ENCODE measurements at regions not wholly inside any gene's neighbourhood (a gene's known extent, or its start where the extent isn't known, plus 50 kb on each side); places are given as distances from the start of the nearest gene placed in this dataset.

GRCh38 chr11:103773537-103773936, 262.9 kb upstream of the DDI1 start:
- Histone ChIP-seq H3K4me1 (ENCODE audit: control insufficient read depth, insufficient read depth, low read length) (peaks cover 53% of the 10 kb centered on the region), H3K36me3 (ENCODE audit: control insufficient read depth, insufficient read depth, low read length, severe bottlenecking) (no peaks in the 10 kb centered on the region), H3K27me3 (replicated peaks; ENCODE audit: control insufficient read depth, insufficient read depth, low read length) (no peaks in the 10 kb centered on the region), H3K4me3 (ENCODE audit: low read length) (no peak overlapping the region), H3K9ac (ENCODE audit: low read length) (peak overlapping the region; percentile 71), H3K9me3 (ENCODE audit: control insufficient read depth, low read length) (no peaks in the 10 kb centered on the region)
- no peak for DNase-seq (ENCODE audit: low read depth)

GRCh38 chr11:103779054-103779453, 257.4 kb upstream of the DDI1 start:
- Histone ChIP-seq H3K4me3 (ENCODE audit: low read length) (no peak overlapping the region), H3K4me1 (ENCODE audit: control insufficient read depth, insufficient read depth, low read length) (peaks cover 37% of the 10 kb centered on the region)

DNA sequence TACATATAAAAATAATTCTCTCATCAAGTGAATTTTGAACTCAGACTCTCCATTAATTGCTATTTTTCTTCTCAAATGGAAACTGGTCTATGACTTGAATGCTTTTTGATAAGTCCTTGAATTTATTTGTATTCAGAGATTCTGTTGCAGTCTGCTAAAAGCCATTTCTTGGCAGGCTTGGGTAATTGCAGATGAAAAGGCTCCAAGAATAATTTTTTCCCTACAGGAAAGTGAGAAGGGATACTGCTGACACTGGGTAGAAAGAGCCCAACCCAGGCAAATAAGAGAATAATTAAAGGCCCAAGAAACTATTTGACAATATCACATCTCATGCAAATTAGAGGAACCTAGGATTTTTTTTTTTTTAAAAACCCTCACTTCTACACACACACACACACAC, 246.5 kb upstream of the DDI1 start:
- peaks cover 20% of the 10 kb centered on the region for H3K9me3 ChIP-seq (ENCODE audit: control insufficient read depth, low read length)
- H3K4me1 ChIP-seq (ENCODE audit: control insufficient read depth, insufficient read depth, low read length): peaks cover 40% of the 10 kb centered on the region
- DNase-seq (ENCODE audit: low read depth): no peak
- no peak overlapping the region for H3K4me3 ChIP-seq (ENCODE audit: low read length)
- no peaks in the 10 kb centered on the region for H3K27me3 ChIP-seq (replicated peaks; ENCODE audit: control insufficient read depth, insufficient read depth, low read length)
- H3K36me3 ChIP-seq (ENCODE audit: control insufficient read depth, insufficient read depth, low read length, severe bottlenecking): no peaks in the 10 kb centered on the region
- H3K9ac ChIP-seq (ENCODE audit: low read length): peak overlapping the region; percentile 40

More at GRCh38 chr11:103779054-103779453, 257.4 kb upstream of the DDI1 start:
- Histone ChIP-seq H3K36me3 (ENCODE audit: control insufficient read depth, insufficient read depth, low read length, severe bottlenecking) (peaks cover 3% of the 10 kb centered on the region), H3K9me3 (ENCODE audit: control insufficient read depth, low read length) (no peaks in the 10 kb centered on the region), H3K27me3 (replicated peaks; ENCODE audit: control insufficient read depth, insufficient read depth, low read length) (no peaks in the 10 kb centered on the region), H3K9ac (ENCODE audit: low read length) (no peak overlapping the region)
- no peak for DNase-seq (ENCODE audit: low read depth)

DNA sequence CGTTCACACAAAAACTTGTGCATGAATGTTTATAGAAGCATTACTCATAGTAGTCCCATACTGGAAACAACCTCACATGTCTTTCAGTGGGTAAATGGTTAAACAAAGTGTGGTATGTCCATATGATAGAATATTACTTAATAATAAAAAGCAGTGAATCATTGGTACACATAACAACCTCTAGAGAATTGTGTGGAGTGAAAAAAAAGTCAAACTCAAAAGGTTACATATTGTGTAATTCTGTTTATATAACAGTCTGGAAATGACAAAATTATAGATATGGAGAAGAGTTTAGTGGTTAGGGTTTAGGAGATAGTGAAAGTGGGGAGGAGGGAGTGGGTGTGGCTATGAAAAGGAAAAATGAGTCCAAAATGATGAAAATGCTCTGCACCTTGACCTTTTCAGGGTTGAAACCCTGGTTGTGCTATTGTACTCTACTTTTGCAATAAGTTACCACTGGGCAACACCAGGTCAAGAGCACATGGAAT, 243.4 kb upstream of the DDI1 start:
- Histone ChIP-seq H3K4me1 (ENCODE audit: control insufficient read depth, insufficient read depth, low read length) (peaks cover 62% of the 10 kb centered on the region), H3K36me3 (ENCODE audit: control insufficient read depth, insufficient read depth, low read length, severe bottlenecking) (no peaks in the 10 kb centered on the region), H3K27me3 (replicated peaks; ENCODE audit: control insufficient read depth, insufficient read depth, low read length) (no peaks in the 10 kb centered on the region), H3K4me3 (ENCODE audit: low read length) (no peak overlapping the region), H3K9ac (ENCODE audit: low read length) (peak overlapping the region; percentile 64), H3K9me3 (ENCODE audit: control insufficient read depth, low read length) (peaks cover 14% of the 10 kb centered on the region)
- no peak for DNase-seq (ENCODE audit: low read depth)

GRCh38 chr11:103794262-103794661, 242.2 kb upstream of the DDI1 start:
- H3K9ac ChIP-seq (ENCODE audit: low read length): peak overlapping the region; percentile 16
- H3K9me3 ChIP-seq (ENCODE audit: control insufficient read depth, low read length): peaks cover 14% of the 10 kb centered on the region
- H3K4me3 ChIP-seq (ENCODE audit: low read length): no peak overlapping the region
- DNase-seq (ENCODE audit: low read depth): peak; percentile 57
- no peaks in the 10 kb centered on the region for H3K27me3 ChIP-seq (replicated peaks; ENCODE audit: control insufficient read depth, insufficient read depth, low read length)
- no peaks in the 10 kb centered on the region for H3K36me3 ChIP-seq (ENCODE audit: control insufficient read depth, insufficient read depth, low read length, severe bottlenecking)
- peaks cover 68% of the 10 kb centered on the region for H3K4me1 ChIP-seq (ENCODE audit: control insufficient read depth, insufficient read depth, low read length)

- H3K36me3 ChIP-seq (ENCODE audit: control insufficient read depth, insufficient read depth, low read length, severe bottlenecking): no peaks in the 10 kb centered on the region
- peak overlapping the region; percentile 43 for H3K9ac ChIP-seq (ENCODE audit: low read length)
- H3K9me3 ChIP-seq (ENCODE audit: control insufficient read depth, low read length): no peaks in the 10 kb centered on the region
- DNase-seq (ENCODE audit: low read depth): peak; percentile 55
- H3K27me3 ChIP-seq (replicated peaks; ENCODE audit: control insufficient read depth, insufficient read depth, low read length): no peaks in the 10 kb centered on the region
- H3K4me3 ChIP-seq (ENCODE audit: low read length): no peak overlapping the region
- H3K4me1 ChIP-seq (ENCODE audit: control insufficient read depth, insufficient read depth, low read length): peaks cover 74% of the 10 kb centered on the region
Observed at GRCh38 chr11:103798026-103798425, 238.4 kb upstream of the DDI1 start.

GRCh38 chr11:103798446-103798845, 238.0 kb upstream of the DDI1 start:
- peak overlapping the region; percentile 2 for H3K9ac ChIP-seq (ENCODE audit: low read length)
- H3K27me3 ChIP-seq (replicated peaks; ENCODE audit: control insufficient read depth, insufficient read depth, low read length): no peaks in the 10 kb centered on the region
- no peaks in the 10 kb centered on the region for H3K36me3 ChIP-seq (ENCODE audit: control insufficient read depth, insufficient read depth, low read length, severe bottlenecking)
- peaks cover 73% of the 10 kb centered on the region for H3K4me1 ChIP-seq (ENCODE audit: control insufficient read depth, insufficient read depth, low read length)
- no peak for DNase-seq (ENCODE audit: low read depth)
- no peak overlapping the region for H3K4me3 ChIP-seq (ENCODE audit: low read length)
- H3K9me3 ChIP-seq (ENCODE audit: control insufficient read depth, low read length): no peaks in the 10 kb centered on the region

- no peak for DNase-seq (ENCODE audit: low read depth)
- no peak overlapping the region for H3K4me3 ChIP-seq (ENCODE audit: low read length)
Observed at GRCh38 chr11:103800406-103801114, 235.9 kb upstream of the DDI1 start.

GRCh38 chr11:103803062-103803461, 233.4 kb upstream of the DDI1 start:
- Histone ChIP-seq H3K4me3 (ENCODE audit: low read length) (peak overlapping the region; percentile 49), H3K9ac (ENCODE audit: low read length) (peak overlapping the region; percentile 3), H3K27me3 (replicated peaks; ENCODE audit: control insufficient read depth, insufficient read depth, low read length) (no peaks in the 10 kb centered on the region), H3K36me3 (ENCODE audit: control insufficient read depth, insufficient read depth, low read length, severe bottlenecking) (no peaks in the 10 kb centered on the region), H3K4me1 (ENCODE audit: control insufficient read depth, insufficient read depth, low read length) (peaks cover 78% of the 10 kb centered on the region), H3K9me3 (ENCODE audit: control insufficient read depth, low read length) (no peaks in the 10 kb centered on the region)
- no peak for DNase-seq (ENCODE audit: low read depth)

More at GRCh38 chr11:103800406-103801114, 235.9 kb upstream of the DDI1 start:
- no peaks in the 10 kb centered on the region for H3K9me3 ChIP-seq (ENCODE audit: control insufficient read depth, low read length)
- peaks cover 77% of the 10 kb centered on the region for H3K4me1 ChIP-seq (ENCODE audit: control insufficient read depth, insufficient read depth, low read length)
- H3K9ac ChIP-seq (ENCODE audit: low read length): peak overlapping the region; percentile 32
- H3K36me3 ChIP-seq (ENCODE audit: control insufficient read depth, insufficient read depth, low read length, severe bottlenecking): no peaks in the 10 kb centered on the region
- no peaks in the 10 kb centered on the region for H3K27me3 ChIP-seq (replicated peaks; ENCODE audit: control insufficient read depth, insufficient read depth, low read length)

DNA sequence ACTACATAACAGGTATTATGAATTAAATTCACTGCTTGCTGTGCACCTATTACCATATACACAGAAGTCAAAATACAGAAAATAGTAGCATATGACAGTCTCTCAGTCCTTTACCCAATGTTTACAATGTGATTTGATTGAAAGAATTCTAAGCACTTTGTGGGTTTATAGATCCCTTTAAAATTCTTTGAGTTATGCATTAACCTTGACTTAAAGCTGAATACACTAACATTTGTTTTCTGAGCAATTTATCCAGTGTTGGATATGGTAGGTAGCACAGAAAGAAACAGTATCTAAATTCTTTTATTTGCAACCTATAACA, 230.8 kb upstream of the DDI1 start:
- H3K4me1 ChIP-seq (ENCODE audit: control insufficient read depth, insufficient read depth, low read length): peaks cover 59% of the 10 kb centered on the region
- no peaks in the 10 kb centered on the region for H3K27me3 ChIP-seq (replicated peaks; ENCODE audit: control insufficient read depth, insufficient read depth, low read length)
- no peak for DNase-seq (ENCODE audit: low read depth)
- peak overlapping the region; percentile 70 for H3K9ac ChIP-seq (ENCODE audit: low read length)
- H3K4me3 ChIP-seq (ENCODE audit: low read length): peak overlapping the region; percentile 64
- H3K9me3 ChIP-seq (ENCODE audit: control insufficient read depth, low read length): no peaks in the 10 kb centered on the region
- H3K36me3 ChIP-seq (ENCODE audit: control insufficient read depth, insufficient read depth, low read length, severe bottlenecking): no peaks in the 10 kb centered on the region

DNA sequence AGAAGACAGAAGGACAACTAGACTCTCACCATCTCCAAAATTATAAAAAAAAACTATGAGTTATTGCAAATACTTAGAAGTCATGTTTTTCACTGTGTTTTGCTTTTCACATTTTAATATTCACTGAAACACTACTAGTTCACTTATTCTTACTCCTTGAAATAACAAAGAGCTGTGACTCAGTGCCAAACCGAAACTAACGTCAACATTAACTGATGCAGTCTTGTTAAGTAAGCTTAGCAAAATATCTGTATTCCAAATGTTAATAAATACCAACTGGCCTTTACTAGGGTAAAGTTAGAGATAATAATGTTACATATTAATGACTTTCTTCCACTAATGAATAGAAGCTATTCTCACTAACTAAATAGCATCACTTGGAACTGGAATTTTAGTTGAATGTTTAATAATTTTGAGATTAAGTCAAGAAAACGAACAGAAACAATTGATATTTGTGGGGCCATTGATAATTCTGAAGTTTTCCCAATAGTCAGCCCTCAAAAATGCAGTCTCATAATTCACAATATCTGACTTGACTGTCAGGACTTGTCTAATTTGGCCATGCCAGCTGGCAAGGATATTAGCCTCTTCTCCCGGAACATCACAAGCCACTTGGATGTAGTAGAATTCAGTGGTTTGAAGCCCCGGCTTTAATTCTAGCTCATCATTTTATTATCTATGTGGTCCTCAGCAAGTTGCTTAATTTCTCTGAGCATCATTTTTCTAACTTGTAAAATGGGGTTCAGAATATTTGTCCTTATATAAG, 230.1 kb upstream of the DDI1 start:
- peak; percentile 78 for DNase-seq (ENCODE audit: low read depth)
- peak overlapping the region; percentile 70 for H3K9ac ChIP-seq (ENCODE audit: low read length)
- H3K9me3 ChIP-seq (ENCODE audit: control insufficient read depth, low read length): no peaks in the 10 kb centered on the region
- peak overlapping the region; percentile 64 for H3K4me3 ChIP-seq (ENCODE audit: low read length)
- no peaks in the 10 kb centered on the region for H3K36me3 ChIP-seq (ENCODE audit: control insufficient read depth, insufficient read depth, low read length, severe bottlenecking)
- H3K27me3 ChIP-seq (replicated peaks; ENCODE audit: control insufficient read depth, insufficient read depth, low read length): no peaks in the 10 kb centered on the region
- peaks cover 52% of the 10 kb centered on the region for H3K4me1 ChIP-seq (ENCODE audit: control insufficient read depth, insufficient read depth, low read length)

Measured in adipocyte (in vitro differentiated cells).